SK-N-SH (cell line): ENCODE measurements at regions not wholly inside any gene's neighbourhood (a gene's known extent, or its start where the extent isn't known, plus 50 kb on each side); places are given as distances from the start of the nearest gene placed in this dataset.

Experiments used
- CTCF ChIA-PET: fragments of 300-600, 350-600 bp; formaldehyde crosslinking; extraction: SDS; loops from one replicate; lab custom pipeline; 2021; lab: Yijun Ruan, JAX
- POLR2A ChIA-PET: fragments of 350-600 bp; sonication (Branson Sonifier 250); formaldehyde crosslinking; extraction: SDS; loops from one replicate; lab custom pipeline; 2020; ENCODE audit warnings: antibody characterized with exemption, inconsistent platforms; lab: Yijun Ruan, JAX
- DNase-seq: peaks from one replicate; pipeline ENCODE4 v3.0.0; 2012
- H2AFZ ChIP-seq: fragments of 200-600 bp; sonication (generic); 2 replicates; pipeline ENCODE4 v1.8.1; 2016; ENCODE audit warnings: antibody characterized with exemption, mild to moderate bottlenecking, low read depth
- H3F3A ChIP-seq: fragments of 200-600 bp; sonication (generic); replicated peaks from 2 replicates; pipeline ENCODE3; 2016; ENCODE audit warnings: antibody characterized with exemption, mild to moderate bottlenecking; ENCODE audit not compliant: insufficient read depth
- H3K27ac ChIP-seq, 2 experiments: fragments of 200-500 bp in 1 of 2; fragments of 200-600 bp in 1 of 2; sonication (Bioruptor generic) in 1 of 2; sonication (generic), shearing (Covaris generic) in 1 of 2; 2 replicates each; pipeline versions ENCODE4 v1.5.1 to v1.6.1; 2014 to 2016; ENCODE audit warnings: low read depth in 2 of 2, inconsistent platforms in 1 of 2, low read length in 1 of 2, mild to moderate bottlenecking in 1 of 2, mixed read lengths in 1 of 2
- H3K27me3 ChIP-seq: fragments of 200-600 bp; sonication (generic), shearing (Covaris generic); 2 replicates; pipeline ENCODE4 v1.6.1; 2016; ENCODE audit warnings: mixed run types; ENCODE audit not compliant: insufficient read depth
- H3K36me3 ChIP-seq, 2 experiments: fragments of 200-500 bp in 1 of 2; fragments of 200-600 bp in 1 of 2; sonication (Bioruptor generic) in 1 of 2; sonication (generic) in 1 of 2; replicated peaks in 1 of 2; 2 replicates each; pipeline versions ENCODE3 to v1.5.1; 2014 to 2016; ENCODE audit warnings: low read length in 1 of 2, mild to moderate bottlenecking in 1 of 2; ENCODE audit not compliant: insufficient read depth in 2 of 2, control insufficient read depth in 1 of 2
- H3K4me1 ChIP-seq, 2 experiments: fragments of 200-500 bp in 1 of 2; fragments of 200-600 bp in 1 of 2; sonication (Bioruptor generic) in 1 of 2; sonication (generic), shearing (Covaris generic) in 1 of 2; 2 replicates each; pipeline versions ENCODE4 v1.5.1 to v1.6.1; 2014 to 2016; ENCODE audit warnings: low read depth in 1 of 2, low read length in 1 of 2, mixed run types in 1 of 2; ENCODE audit not compliant: insufficient read depth in 2 of 2, control insufficient read depth in 1 of 2
- H3K4me2 ChIP-seq: fragments of 200-600 bp; sonication (generic), shearing (Covaris generic); 2 replicates; pipeline ENCODE4 v1.6.1; 2017; ENCODE audit warnings: mixed run types
- H3K4me3 ChIP-seq, 2 experiments: fragments of 200-500 bp in 1 of 2; fragments of 200-600 bp in 1 of 2; sonication (Bioruptor generic) in 1 of 2; sonication (generic), shearing (Covaris generic) in 1 of 2; 2 replicates each; pipeline versions ENCODE4 v1.5.1 to v1.8.1; 2014 to 2016; ENCODE audit warnings: low read depth in 2 of 2, inconsistent platforms in 1 of 2, low read length in 1 of 2, mild to moderate bottlenecking in 1 of 2, mixed read lengths in 1 of 2, moderate library complexity in 1 of 2
- H3K79me2 ChIP-seq: fragments of 200-600 bp; sonication (generic); 2 replicates; pipeline ENCODE4 v1.8.1; 2017; ENCODE audit warnings: mild to moderate bottlenecking; ENCODE audit not compliant: insufficient read depth
- H3K9ac ChIP-seq: fragments of 200-600 bp; sonication (generic); 2 replicates; pipeline ENCODE4 v1.6.1; 2017; ENCODE audit warnings: mixed run types
- H3K9me2 ChIP-seq: fragments of 200-600 bp; sonication (generic); 2 replicates; pipeline ENCODE4 v1.6.1; 2017; ENCODE audit warnings: mixed run types
- H3K9me3 ChIP-seq: fragments of 200-600 bp; sonication (generic); 2 replicates; pipeline ENCODE4 v1.6.1; 2017; ENCODE audit warnings: mixed run types, mild to moderate bottlenecking, moderate library complexity
- H4K20me1 ChIP-seq: fragments of 200-600 bp; sonication (generic); 2 replicates; pipeline ENCODE4 v1.6.1; 2017; ENCODE audit warnings: mild to moderate bottlenecking, mixed run types; ENCODE audit not compliant: insufficient read depth
- CHD2 ChIP-seq: fragments of 150-350 bp; IDR thresholded peaks from 2 replicates; pipeline ENCODE4 v1.6.1; 2018; ENCODE audit warnings: low read length; ENCODE audit not compliant: partially characterized antibody
- EZH2phosphoT487 ChIP-seq: fragments of 200-600 bp; sonication (generic); IDR thresholded peaks from 2 replicates; pipeline ENCODE4 v1.6.1; 2017; ENCODE audit warnings: low read depth, mixed run types, mild to moderate bottlenecking, antibody characterized with exemption, moderate library complexity, borderline replicate concordance
- FOSL2 ChIP-seq: IDR thresholded peaks from 2 replicates; pipeline ENCODE4 v1.4.0; 2012; ENCODE audit warnings: low read depth, mild to moderate bottlenecking, moderate library complexity, borderline replicate concordance
- FOXJ3 ChIP-seq: sonication (generic); formaldehyde crosslinking; IDR thresholded peaks from 2 replicates; pipeline ENCODE4 v1.5.1; 2020; ENCODE audit warnings: mild to moderate bottlenecking, missing genetic modification reagents
- FOXM1 ChIP-seq: IDR thresholded peaks from 2 replicates; pipeline ENCODE4 v1.4.0; 2012; ENCODE audit warnings: low read depth, mild to moderate bottlenecking
- GABPA ChIP-seq: IDR thresholded peaks from 2 replicates; pipeline ENCODE4 v1.4.0; 2012; ENCODE audit warnings: low read depth, mild to moderate bottlenecking
- GATA2 ChIP-seq: sonication (generic); formaldehyde crosslinking; IDR thresholded peaks from 2 replicates; pipeline ENCODE4 v1.5.0; 2020; ENCODE audit warnings: mild to moderate bottlenecking, missing genetic modification reagents
- JUND ChIP-seq: IDR thresholded peaks from 2 replicates; pipeline ENCODE4 v1.4.0; 2012
- MEF2A ChIP-seq: IDR thresholded peaks from 2 replicates; pipeline ENCODE4 v1.4.0; 2012; ENCODE audit warnings: low read depth, borderline replicate concordance
- RAD21 ChIP-seq: IDR thresholded peaks from 2 replicates; pipeline ENCODE4 v1.6.1; 2012; ENCODE audit warnings: mild to moderate bottlenecking, low read length
- RFX5 ChIP-seq: IDR thresholded peaks from 2 replicates; pipeline ENCODE4 v1.6.1; 2012; ENCODE audit warnings: mild to moderate bottlenecking, improper control_type of control experiment, low read length
- RXRA ChIP-seq: IDR thresholded peaks from 2 replicates; pipeline ENCODE4 v1.4.0; 2012; ENCODE audit warnings: low read depth, mild to moderate bottlenecking, borderline replicate concordance
- SIN3A ChIP-seq: IDR thresholded peaks from 2 replicates; pipeline ENCODE4 v1.6.1; 2012; ENCODE audit warnings: low read depth, mild to moderate bottlenecking, low read length, moderate library complexity, borderline replicate concordance
- SMC3 ChIP-seq: IDR thresholded peaks from 2 replicates; pipeline ENCODE4 v1.6.1; 2012; ENCODE audit warnings: low read depth, low read length, improper control_type of control experiment
- TAF1 ChIP-seq: IDR thresholded peaks from 2 replicates; pipeline ENCODE4 v1.6.1; 2012; ENCODE audit warnings: low read depth, mild to moderate bottlenecking, low read length, moderate library complexity, borderline replicate concordance
- TEAD4 ChIP-seq: IDR thresholded peaks from 2 replicates; pipeline ENCODE4 v1.4.0; 2012; ENCODE audit warnings: mild to moderate bottlenecking, borderline replicate concordance; ENCODE audit not compliant: insufficient read depth
- WGBS: methylation state at CpG from one replicate; pipeline ENCODE4 v1.1.6; 2017; ENCODE audit warnings: low lambda C conversion rate; 5-methylcytosine and 5-hydroxymethylcytosine counted together
- TF ChIP-seq, protein P1 (sequence below): fragments of 150-350 bp; IDR thresholded peaks from 2 replicates; pipeline ENCODE4 v1.6.1; 2016; ENCODE audit warnings: mild to moderate bottlenecking, low read depth, low read length
- TF ChIP-seq, protein P2 (sequence below): IDR thresholded peaks from 2 replicates; pipeline ENCODE4 v1.4.0; 2012; ENCODE audit warnings: low read depth

DNA sequence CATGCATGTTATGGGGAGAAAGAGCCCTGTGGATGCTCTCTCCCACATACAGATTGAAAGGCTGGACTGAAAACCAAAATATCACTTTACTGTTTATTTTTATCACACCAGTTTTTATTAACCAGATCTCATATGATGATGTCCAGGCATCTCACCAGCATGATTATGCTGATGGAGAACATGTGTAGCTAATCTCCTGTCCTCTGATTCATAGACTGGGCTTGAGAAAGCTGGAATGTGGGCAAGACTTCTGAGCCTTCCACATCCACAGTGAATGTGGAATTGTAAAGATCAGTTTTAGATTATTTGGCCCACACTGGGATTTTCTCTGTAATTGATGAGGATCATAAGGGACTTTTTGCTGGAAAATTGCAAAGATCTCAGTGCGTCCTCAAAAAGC lies 137.9 kb downstream of the ICOS start (continued):
- TF ChIP-seq, protein P1, sequence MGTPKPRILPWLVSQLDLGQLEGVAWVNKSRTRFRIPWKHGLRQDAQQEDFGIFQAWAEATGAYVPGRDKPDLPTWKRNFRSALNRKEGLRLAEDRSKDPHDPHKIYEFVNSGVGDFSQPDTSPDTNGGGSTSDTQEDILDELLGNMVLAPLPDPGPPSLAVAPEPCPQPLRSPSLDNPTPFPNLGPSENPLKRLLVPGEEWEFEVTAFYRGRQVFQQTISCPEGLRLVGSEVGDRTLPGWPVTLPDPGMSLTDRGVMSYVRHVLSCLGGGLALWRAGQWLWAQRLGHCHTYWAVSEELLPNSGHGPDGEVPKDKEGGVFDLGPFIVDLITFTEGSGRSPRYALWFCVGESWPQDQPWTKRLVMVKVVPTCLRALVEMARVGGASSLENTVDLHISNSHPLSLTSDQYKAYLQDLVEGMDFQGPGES, result no peak
- peak; percentile 64; the same call in 1 of the 2 replicates for TF ChIP-seq GATA2 (CRISPR knock-in tag)
- TF ChIP-seq RXRA, result no peak
- no peak for TF ChIP-seq RFX5
- TF ChIP-seq, protein P2, sequence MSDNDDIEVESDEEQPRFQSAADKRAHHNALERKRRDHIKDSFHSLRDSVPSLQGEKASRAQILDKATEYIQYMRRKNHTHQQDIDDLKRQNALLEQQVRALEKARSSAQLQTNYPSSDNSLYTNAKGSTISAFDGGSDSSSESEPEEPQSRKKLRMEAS, result no peak
- no peak for TF ChIP-seq TAF1
- TF ChIP-seq FOSL2, result peak; percentile 7; the same call in 1 of the 2 replicates
- peak; percentile 17; the same call in 1 of the 2 replicates for TF ChIP-seq FOXJ3 (CRISPR knock-in tag)

DNA sequence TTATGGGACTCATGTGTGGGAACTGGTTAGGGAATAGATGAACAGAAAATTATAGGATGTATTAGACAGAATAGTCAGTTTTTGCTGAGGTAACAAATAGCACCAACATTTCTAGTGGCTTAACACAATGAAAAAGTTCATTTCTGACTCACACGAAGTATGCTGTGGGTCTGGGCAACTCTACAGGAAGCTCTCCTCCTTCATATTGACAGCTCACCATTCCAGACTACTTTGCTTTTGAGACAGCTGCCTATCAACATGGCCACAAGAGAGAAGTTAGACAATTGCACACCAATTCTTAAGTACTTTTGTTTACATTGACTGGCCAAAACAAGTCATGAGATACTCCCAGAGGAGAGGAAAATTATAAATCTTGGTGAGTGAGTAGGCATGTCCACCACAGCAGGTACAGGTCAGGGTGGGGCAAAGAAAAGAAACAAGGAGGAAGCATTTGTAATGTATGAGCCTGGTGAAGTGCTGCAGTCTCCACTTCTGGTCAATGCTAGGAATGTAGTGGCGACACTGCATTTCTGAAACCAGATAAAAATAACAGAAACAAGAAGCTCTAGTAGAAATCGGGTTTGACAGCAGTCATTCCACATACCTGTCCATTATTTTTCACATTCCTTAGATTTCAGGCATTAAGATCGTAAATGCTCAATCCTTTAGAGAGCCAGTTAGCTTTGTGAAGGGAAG lies 141.6 kb downstream of the ICOS start:
- ChIA-PET CTCF (interaction anchor here (0.6 to 1.5 kb wide), 2 partner anchors 9 to 1664 kb away, joined by 4 to 5 read pairs; no protein-coding TSS in a partner anchor), POLR2A (no interaction called here)
- no peaks in the 10 kb centered on the region for H3K79me2 ChIP-seq
- no peak overlapping the region for H3K9ac ChIP-seq
- no peak for DNase-seq
- H4K20me1 ChIP-seq, result no peaks in the 10 kb centered on the region
- no peak overlapping the region for H3K4me3 ChIP-seq
- H3K27ac ChIP-seq, result no peak overlapping the region
- WGBS, result 21% methylated on average over 4 of the region's 4 CpGs
- no peaks in the 10 kb centered on the region for H3K9me2 ChIP-seq
- peaks cover 0 to 5% of the 10 kb centered on the region in 2 experiments; a peak in 2 of 4 replicates for H3K4me1 ChIP-seq
- H3K9me3 ChIP-seq, result no peaks in the 10 kb centered on the region
- no peaks in the 10 kb centered on the region for H3F3A ChIP-seq
- H3K4me2 ChIP-seq, result no peak overlapping the region
- no peaks in the 10 kb centered on the region for H3K27me3 ChIP-seq
- no peak overlapping the region for H2AFZ ChIP-seq
- no peak for TF ChIP-seq RAD21
- TF ChIP-seq, all 33 proteins: peak for 0
- no peaks in the 10 kb centered on the region for H3K36me3 ChIP-seq

DNA sequence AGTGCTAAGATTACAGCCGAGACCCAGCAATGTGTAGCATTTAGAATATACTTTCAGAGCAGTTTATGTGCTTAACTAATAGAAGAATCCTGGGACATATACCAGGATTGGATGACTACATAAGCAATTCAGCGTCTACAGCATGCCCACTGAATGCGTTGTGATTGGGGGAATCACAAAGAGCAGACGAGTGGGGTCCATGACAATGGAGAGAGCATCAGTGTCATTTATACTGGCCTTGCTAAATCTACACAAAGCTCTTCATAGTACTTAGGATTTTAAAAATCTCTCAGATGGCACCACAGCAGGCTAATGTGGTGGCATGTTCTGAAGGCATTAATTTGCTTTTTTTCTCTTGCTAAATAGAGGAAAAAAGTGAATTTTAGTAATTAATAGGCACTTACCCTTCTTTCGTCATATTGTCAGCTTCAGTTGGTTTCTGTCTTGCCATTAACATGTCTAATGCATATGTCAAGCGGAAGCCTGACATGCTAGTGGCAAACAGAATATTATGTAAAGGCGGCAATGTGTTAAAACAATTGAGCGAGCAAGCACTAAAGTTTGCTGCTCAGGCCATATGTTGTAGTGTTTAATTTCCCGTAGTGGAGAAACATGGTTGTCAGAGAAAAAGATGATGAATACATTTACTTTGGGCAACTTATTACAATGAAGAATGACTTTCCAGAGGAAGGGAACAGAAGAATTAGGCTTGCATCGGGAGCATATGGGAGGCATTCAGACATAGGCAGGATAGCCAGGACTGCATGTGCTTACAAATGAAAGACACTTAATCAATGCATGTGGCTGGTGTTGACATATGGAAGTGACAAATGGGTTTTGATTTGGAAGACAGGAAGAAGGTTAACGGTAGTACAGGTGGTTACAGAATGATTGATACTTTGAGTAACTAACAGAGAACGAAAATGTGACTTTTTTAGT lies 145.2 kb downstream of the ICOS start:
- no peak for DNase-seq
- TF ChIP-seq SIN3A (no peak), MEF2A (no peak), FOXJ3 (CRISPR knock-in tag) (no peak), TEAD4 (no peak), SMC3 (no peak), GABPA (no peak), JUND (no peak), CHD2 (no peak), TAF1 (no peak), FOXM1 (no peak), EZH2phosphoT487 (no peak)
- TF ChIP-seq, protein P2, result no peak
- H3K4me2 ChIP-seq, result no peak overlapping the region
- CTCF ChIA-PET, result interaction anchor here (1.2 to 1.4 kb wide), 2 partner anchors 9 to 10 kb away, joined by 5 read pairs; no protein-coding TSS in a partner anchor
- no peaks in the 10 kb centered on the region for H3K4me1 ChIP-seq
- H3K4me3 ChIP-seq, result no peak overlapping the region
- H3K27ac ChIP-seq, result no peak overlapping the region
- no peaks in the 10 kb centered on the region for H3K36me3 ChIP-seq
- WGBS, result 59% methylated on average over 12 of the region's 12 CpGs
- no peaks in the 10 kb centered on the region for H3K9me3 ChIP-seq
- POLR2A ChIA-PET, result no interaction called here
- H3K79me2 ChIP-seq, result no peaks in the 10 kb centered on the region
- H3F3A ChIP-seq, result no peaks in the 10 kb centered on the region
- H3K9me2 ChIP-seq, result no peaks in the 10 kb centered on the region
- H3K9ac ChIP-seq, result no peak overlapping the region
- H4K20me1 ChIP-seq, result no peaks in the 10 kb centered on the region
- no peak overlapping the region for H2AFZ ChIP-seq
- H3K27me3 ChIP-seq, result no peaks in the 10 kb centered on the region
